Body of pancreas (tissue), 4 donors: ENCODE measurements at regions not wholly inside any gene's neighbourhood (a gene's known extent, or its start where the extent isn't known, plus 50 kb on each side); places are given as distances from the start of the nearest gene placed in this dataset.
"Not testable (repeated sequence)": the region's sequence is repeated elsewhere in the genome, so short reads cannot be mapped to it uniquely, and the experiment has no call there.

Experiments
- ATAC-seq: fragments of 150-250 bp; one replicate; pipeline ENCODE4 v1.9.1; 2016
- DNase-seq, 4 donors: peaks; one replicate each; pipeline ENCODE4 v3.0.0-alpha.2; 2019
- H3K27ac ChIP-seq, 4 donors: fragments of 200-600 bp; sonication (generic); 1 replicate in 3 of 4; 2 replicates in 1 of 4; pipeline versions ENCODE4 v1.5.1 to v1.6.1; 2016 to 2019; ENCODE audit warnings: mild to moderate bottlenecking in 1 of 4, mixed read lengths in 1 of 4, moderate library complexity in 1 of 4
- H3K27me3 ChIP-seq, 2 donors: fragments of 200-600 bp; sonication (generic); one replicate each; pipeline ENCODE4 v1.6.0; 2016; ENCODE audit warnings: mild to moderate bottlenecking in 1 of 2
- H3K36me3 ChIP-seq, 2 donors: fragments of 200-600 bp; sonication (generic); replicated peaks in 1 of 2; 2 replicates each; pipeline ENCODE4 v1.5.1; 2016; ENCODE audit warnings: low read depth in 2 of 2; ENCODE audit not compliant: insufficient read depth in 1 of 2
- H3K4me1 ChIP-seq: fragments of 200-600 bp; sonication (generic); one replicate; pipeline ENCODE4 v1.6.0; 2016
- H3K4me3 ChIP-seq, 2 donors: fragments of 200-600 bp; sonication (generic); 1 replicate in 1 of 2; 2 replicates in 1 of 2; pipeline ENCODE4 v1.5.1; 2016 to 2019
- H3K9me3 ChIP-seq, 3 donors: fragments of 200-600 bp; sonication (generic); 1 replicate in 2 of 3; 2 replicates in 1 of 3; pipeline ENCODE4 v1.5.1; 2016
- CTCF ChIP-seq, 7 experiments: fragments of 450-650 bp in 4 of 7; fragments of 200-600 bp in 3 of 7; sonication (generic) in 3 of 7; IDR thresholded peaks; one replicate each; pipeline ENCODE4 v1.5.1; 2016 to 2019; ENCODE audit warnings: antibody characterized with exemption in 7 of 7
- POLR2A ChIP-seq, 3 donors: fragments of 450-650 bp; IDR thresholded peaks; one replicate each; pipeline ENCODE4 v1.6.1; 2016; ENCODE audit warnings: antibody characterized with exemption in 3 of 3, mild to moderate bottlenecking in 2 of 3
- WGBS, 2 donors: methylation state at CpG; one replicate each; pipeline ENCODE4 v1.1.5; 2017; 5-methylcytosine and 5-hydroxymethylcytosine counted together
- intact Hi-C: fragments of 100-400 bp; cut with DNase I; formaldehyde crosslinking; loops from one replicate; pipeline ENCODE4 v1.15.1; 2023

- Histone ChIP-seq H3K27me3 (no peaks in the 10 kb centered on the region), H3K27ac (no peak overlapping the region), H3K4me3 (no peak overlapping the region), H3K9me3 (no peaks in the 10 kb centered on the region), H3K4me1 (no peaks in the 10 kb centered on the region), H3K36me3 (no peaks in the 10 kb centered on the region)
- DNase-seq (no peak), ATAC-seq (no peak)
- WGBS, 2 donors, result 65 to 71% methylated on average over 6 to 11 of the region's 11 CpGs
- TF ChIP-seq CTCF (IDR thresholded peaks at IDR 0.05) (no peak), POLR2A (IDR thresholded peaks at IDR 0.05) (no peak)
- intact Hi-C loops, result no loop called here
These were observed 57.0 kb upstream of the PPP2R3B start for GRCh38 chrX:443536-444210.

- ATAC-seq, result no peak
- Histone ChIP-seq H3K27ac (no peak overlapping the region), H3K9me3 (no peaks in the 10 kb centered on the region), H3K27me3 (no peaks in the 10 kb centered on the region), H3K36me3 (no peaks in the 10 kb centered on the region), H3K4me3 (no peak overlapping the region), H3K4me1 (no peaks in the 10 kb centered on the region)
- intact Hi-C loops, result no loop called here
- WGBS, 2 donors, result 75 to 92% methylated on average over 4 to 5 of the region's 5 CpGs
- no peak for DNase-seq
- TF ChIP-seq CTCF (IDR thresholded peaks at IDR 0.05) (no peak), POLR2A (IDR thresholded peaks at IDR 0.05) (no peak)
These were observed 57.6 kb upstream of the PPP2R3B start for GRCh38 chrX:444305-444704.

- no peak for ATAC-seq
- H3K27me3 ChIP-seq, result no peaks in the 10 kb centered on the region
- no peak overlapping the region for H3K27ac ChIP-seq
- no peaks in the 10 kb centered on the region for H3K9me3 ChIP-seq
- 23 to 26% methylated on average over 8 of the region's 8 CpGs for WGBS, 2 donors
- no peaks in the 10 kb centered on the region for H3K4me1 ChIP-seq
- no peak for DNase-seq
- H3K4me3 ChIP-seq, result no peak overlapping the region
- intact Hi-C loops, result no loop called here
- TF ChIP-seq POLR2A (IDR thresholded peaks at IDR 0.05), result no peak
- TF ChIP-seq CTCF (IDR thresholded peaks at IDR 0.05), result no peak
- no peaks in the 10 kb centered on the region for H3K36me3 ChIP-seq
These were observed 59.0 kb upstream of the PPP2R3B start for GRCh38 chrX:445727-446126.

- H3K4me1 ChIP-seq, result no peaks in the 10 kb centered on the region
- no peaks in the 10 kb centered on the region for H3K27me3 ChIP-seq
- H3K9me3 ChIP-seq, result no peaks in the 10 kb centered on the region
- WGBS, 2 donors, result 19 to 22% methylated on average over 10 of the region's 10 CpGs
- no peak for TF ChIP-seq CTCF (IDR thresholded peaks at IDR 0.05)
- no peak for TF ChIP-seq POLR2A (IDR thresholded peaks at IDR 0.05)
- intact Hi-C loops, result no loop called here
- no peak overlapping the region for H3K4me3 ChIP-seq
- no peak overlapping the region for H3K27ac ChIP-seq
- no peaks in the 10 kb centered on the region for H3K36me3 ChIP-seq
- ATAC-seq (no peak), DNase-seq (no peak)
These were observed 59.5 kb upstream of the PPP2R3B start for GRCh38 chrX:446245-446644.

- Histone ChIP-seq H3K9me3 (no peaks in the 10 kb centered on the region), H3K4me1 (no peaks in the 10 kb centered on the region), H3K36me3 (no peaks in the 10 kb centered on the region), H3K27ac (no peak overlapping the region), H3K27me3 (no peaks in the 10 kb centered on the region), H3K4me3 (no peak overlapping the region)
- WGBS, 2 donors, result 71 to 86% methylated on average over 5 of the region's 5 CpGs
- intact Hi-C loops, result no loop called here
- no peak for TF ChIP-seq POLR2A (IDR thresholded peaks at IDR 0.05)
- no peak for TF ChIP-seq CTCF (IDR thresholded peaks at IDR 0.05)
- DNase-seq (no peak), ATAC-seq (no peak)
These were observed 60.3 kb upstream of the PPP2R3B start for GRCh38 chrX:447052-447451.

- DNase-seq, ATAC-seq, H3K27me3 ChIP-seq, H3K4me3 ChIP-seq, H3K36me3 ChIP-seq, H3K4me1 ChIP-seq, H3K9me3 ChIP-seq, intact Hi-C loops, H3K27ac ChIP-seq: not testable (repeated sequence)
- 60 to 68% methylated on average over 10 to 12 of the region's 12 CpGs for WGBS, 2 donors
These were observed 65.0 kb upstream of the PPP2R3B start for GRCh38 chrX:451750-452149.
